HS-27A (cell line): ENCODE measurements at regions not wholly inside any gene's neighbourhood (a gene's known extent, or its start where the extent isn't known, plus 50 kb on each side); places are given as distances from the start of the nearest gene placed in this dataset.

Experiments used
- DNase-seq: peaks from one replicate; pipeline ENCODE4 v3.0.0-alpha.2; 2012; ENCODE audit warnings: low read depth, missing footprints

- no peak for DNase-seq
These were observed 120.0 kb downstream of the CCNA1 start for GRCh38 chr13:36552334-36552733.

DNA sequence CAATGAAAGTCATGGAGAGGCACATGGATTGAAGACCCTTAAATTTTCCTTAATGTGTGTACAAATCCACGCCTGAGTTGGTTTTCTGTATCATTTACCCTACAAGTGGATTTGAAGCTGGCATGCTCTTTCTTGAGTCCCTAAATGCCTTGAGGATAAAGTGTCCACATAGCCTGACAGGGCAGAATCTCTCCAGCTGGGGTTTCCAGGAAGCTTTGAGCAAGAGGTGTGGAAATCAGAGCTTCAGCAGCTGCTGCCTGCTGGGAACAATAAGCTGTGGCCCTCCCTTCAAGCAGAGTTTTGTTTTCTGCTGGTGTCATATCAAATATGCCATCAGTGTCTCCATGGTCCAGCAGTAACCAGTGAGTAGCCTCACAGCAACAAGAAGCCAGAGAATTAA lies 120.3 kb upstream of the SERTM1 start:
- no peak for DNase-seq

DNA sequence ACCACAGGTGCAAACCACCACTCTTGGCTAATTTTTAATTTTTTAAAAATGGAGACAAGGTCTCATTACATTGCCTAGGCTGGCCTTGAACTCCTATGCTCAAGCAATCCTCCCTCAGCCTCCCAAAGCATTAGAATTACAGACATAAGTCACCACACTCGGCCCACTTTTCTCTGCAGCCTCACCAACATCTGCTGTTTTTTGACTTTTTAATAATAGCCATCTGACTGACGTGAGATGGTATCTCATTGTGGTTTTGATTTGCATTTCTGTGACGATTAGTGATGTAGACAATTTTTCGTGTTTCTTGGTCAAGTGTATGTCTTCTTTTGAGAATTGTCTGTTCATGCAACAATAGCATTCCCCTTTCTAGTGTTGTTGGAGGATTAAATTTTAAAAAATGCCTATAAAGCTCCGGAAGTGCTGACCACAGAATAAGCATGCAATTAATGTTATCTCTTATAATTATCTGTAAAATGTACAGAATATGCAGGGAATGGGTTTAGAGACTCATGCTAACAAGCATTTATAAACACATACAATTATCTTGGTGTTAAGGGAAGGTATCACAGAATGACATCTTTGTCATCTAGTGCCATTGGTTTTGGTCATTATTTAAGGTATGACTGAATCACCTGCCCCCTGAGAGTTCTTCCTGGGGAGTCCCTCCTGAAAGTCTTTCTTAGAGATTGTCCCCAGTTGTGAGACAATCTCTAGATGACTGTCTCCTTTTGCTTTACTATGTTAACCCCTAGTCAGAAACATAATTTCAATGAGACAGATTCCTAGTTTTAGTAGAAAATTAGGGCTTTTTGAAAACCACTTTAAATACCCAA lies 118.5 kb upstream of the SERTM1 start:
- no peak for DNase-seq

DNA sequence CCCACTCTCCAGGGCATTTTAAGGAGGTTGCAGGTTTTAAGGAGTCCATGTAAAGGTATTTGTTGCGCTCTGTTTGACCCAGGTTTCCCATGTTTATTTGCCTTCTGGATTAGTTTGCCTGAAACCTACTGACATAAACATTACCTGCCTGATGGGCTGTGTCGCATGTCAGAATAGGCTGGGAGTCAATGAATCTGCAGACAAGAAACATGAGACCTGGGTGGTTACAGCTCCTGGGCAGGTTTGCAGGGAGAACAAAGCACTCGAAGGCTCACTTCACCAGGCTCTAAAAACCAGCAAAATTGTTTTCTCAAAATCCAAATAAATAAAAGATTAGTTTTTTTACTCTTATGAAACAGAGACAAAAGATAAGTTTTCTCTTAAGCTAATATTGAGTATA lies 114.4 kb upstream of the SERTM1 start:
- DNase-seq, result no peak

DNA sequence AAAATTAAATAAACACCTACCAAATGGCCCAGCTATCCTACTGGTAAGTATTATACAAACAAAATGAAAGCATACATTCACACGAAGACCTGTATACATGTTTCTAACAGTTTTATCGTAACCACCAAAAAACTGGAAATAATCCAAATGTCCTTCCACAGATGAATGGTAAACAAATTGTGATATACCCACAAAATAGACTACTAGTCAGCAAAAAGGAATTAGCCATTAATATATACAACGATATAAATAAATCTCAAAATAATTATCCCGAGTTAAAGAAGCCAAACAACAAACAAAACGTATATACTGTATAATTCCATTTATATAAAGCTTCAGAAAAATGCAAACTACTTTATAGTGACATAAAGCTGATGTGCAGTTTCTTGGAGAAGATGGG lies 106.3 kb upstream of the SERTM1 start:
- no peak for DNase-seq

- no peak for DNase-seq
These were observed 103.3 kb upstream of the SERTM1 start for GRCh38 chr13:36570489-36570888.

GRCh38 chr13:36571444-36571843 lies 102.4 kb upstream of the SERTM1 start:
- DNase-seq, result no peak

DNA sequence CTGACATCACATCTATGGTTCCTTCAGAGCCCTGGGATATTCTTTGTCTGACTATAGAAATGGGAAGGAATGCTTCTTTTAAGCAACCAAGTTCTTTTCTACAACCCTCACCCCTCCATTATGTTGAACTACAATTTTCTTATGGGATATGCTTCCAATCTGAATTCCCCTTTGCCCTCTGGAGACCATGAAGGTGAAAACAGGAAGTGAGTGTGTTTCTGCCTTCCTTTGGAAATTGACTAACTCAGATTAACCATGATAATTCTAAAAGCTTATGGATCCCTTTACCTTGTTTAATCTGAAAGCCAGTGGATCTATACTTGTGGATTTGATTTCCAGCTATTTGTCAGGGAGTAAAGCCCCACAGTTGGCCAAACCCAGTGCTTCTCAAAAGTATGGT lies 90.8 kb upstream of the SERTM1 start:
- no peak for DNase-seq

- no peak for DNase-seq
These were observed 74.2 kb upstream of the SERTM1 start for GRCh38 chr13:36599641-36600040.

DNA sequence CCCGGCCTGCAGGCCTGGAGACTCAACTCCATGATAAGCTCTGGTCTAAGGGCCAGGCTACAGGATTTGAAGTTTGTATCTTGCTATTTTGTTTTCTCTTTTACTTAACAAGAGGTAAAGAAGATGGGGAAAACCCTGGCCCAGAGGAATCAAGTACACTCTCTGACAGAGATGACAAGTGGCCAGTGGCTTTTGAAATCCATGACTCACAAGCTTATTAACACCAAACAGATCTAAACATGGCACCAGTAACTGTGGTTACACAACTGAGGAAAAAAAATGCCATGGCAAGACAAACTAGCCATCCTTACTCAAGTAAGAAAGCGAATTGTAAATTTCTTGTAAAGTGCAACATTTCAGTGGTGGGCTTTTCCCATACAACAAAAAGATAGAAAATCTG lies 72.6 kb upstream of the SERTM1 start:
- DNase-seq, result no peak

DNA sequence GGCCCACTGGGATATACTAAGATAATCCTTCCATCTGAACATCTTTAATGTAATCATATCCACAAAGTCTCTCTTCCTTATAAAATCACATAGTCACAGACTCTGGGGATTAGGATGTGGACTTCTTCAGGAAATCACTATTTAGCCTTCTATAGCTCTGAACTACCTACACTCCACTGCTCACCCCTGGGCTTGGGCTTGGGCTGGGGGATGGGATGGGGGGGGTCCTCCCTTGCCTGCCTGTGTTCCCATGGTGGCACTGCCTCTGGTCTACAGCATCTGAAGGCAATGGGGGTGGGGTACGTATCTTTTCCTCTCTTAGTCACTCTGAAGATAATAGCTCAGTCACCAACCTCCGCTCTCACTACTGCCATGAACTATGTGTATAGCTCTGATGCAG lies 67.8 kb upstream of the SERTM1 start:
- DNase-seq, result no peak

- DNase-seq, result no peak
These were observed 65.3 kb upstream of the SERTM1 start for GRCh38 chr13:36608474-36608873.

GRCh38 chr13:36612230-36612629 lies 61.6 kb upstream of the SERTM1 start:
- DNase-seq, result no peak

GRCh38 chr13:36616706-36617105 lies 57.1 kb upstream of the SERTM1 start:
- no peak for DNase-seq

- no peak for DNase-seq
These were observed 54.3 kb upstream of the SERTM1 start for GRCh38 chr13:36619535-36619934.
